ENCODE measurements at regions not wholly inside any gene's neighbourhood (a gene's known extent, or its start where the extent isn't known, plus 50 kb on each side); places are given as distances from the start of the nearest gene placed in this dataset.

DNA sequence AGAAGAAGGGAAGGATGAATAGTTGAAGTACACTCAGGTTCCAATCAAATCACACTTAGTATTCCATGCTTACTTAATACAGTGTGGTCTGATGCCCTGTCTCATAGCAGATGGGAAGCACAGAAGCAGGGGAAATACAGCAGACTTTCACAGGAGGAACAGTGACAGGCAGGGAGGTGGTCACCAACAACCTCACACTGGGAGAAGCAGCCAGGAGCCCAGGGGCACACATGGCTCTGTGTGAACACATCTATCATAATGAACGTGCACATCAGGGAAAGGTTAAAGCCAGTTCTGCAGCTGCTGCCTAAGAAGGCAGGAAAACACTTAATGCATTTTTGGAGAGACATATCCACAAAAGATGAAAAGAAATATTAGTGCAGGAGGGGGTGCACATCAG lies 312.3 kb downstream of the MED10 start:
- DNase-seq (ENCODE audit: low spot score in 2 of 2): no peak
- no peaks in the 10 kb centered on the region for H3K9me3 Mint-ChIP-seq
- ATAC-seq: no peak
- H3K36me3 Mint-ChIP-seq: no peaks in the 10 kb centered on the region
- H3K27ac Mint-ChIP-seq: no peak overlapping the region

DNA sequence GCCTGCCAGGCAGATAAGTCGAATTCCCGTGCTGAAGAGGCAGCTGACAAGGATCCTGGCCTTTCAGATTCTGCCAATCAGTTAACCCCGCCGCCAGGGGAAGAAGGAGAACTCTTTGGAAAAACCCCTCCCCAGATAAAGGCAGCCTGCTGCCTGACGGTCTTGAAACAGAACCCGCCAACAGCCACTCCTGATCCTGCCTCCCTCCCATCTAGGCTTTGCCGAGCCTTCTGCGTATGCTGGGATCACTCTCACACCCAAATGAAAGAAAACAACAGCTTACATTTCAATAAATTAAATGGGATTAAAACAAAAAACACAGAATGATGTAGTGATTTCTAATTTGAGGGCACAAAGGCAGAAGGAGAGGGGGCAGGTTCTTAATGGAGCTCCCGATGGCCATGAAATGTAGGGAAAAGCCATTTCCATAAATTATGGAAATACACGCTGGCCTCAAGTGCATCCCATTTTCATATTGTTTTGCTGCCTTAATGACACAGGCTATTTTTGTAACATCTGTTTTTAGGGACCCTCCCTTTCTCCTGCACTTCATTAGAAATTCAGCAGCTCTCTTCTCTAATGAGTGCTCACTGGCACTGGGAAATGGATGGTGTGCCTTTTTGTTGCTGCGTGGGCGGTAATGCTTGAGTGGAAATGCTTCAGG lies 319.1 kb downstream of the MED10 start:
- Mint-ChIP-seq H3K9me3 (peaks cover 0 to 3% of the 10 kb centered on the region in 2 donors), H3K36me3 (no peaks in the 10 kb centered on the region), H3K27ac (no peak overlapping the region)
- ATAC-seq (no peak), DNase-seq (ENCODE audit: low spot score in 2 of 2) (no peak)

- ATAC-seq (no peak), DNase-seq (ENCODE audit: low spot score in 2 of 2) (no peak)
- Mint-ChIP-seq H3K27ac (no peak overlapping the region), H3K9me3 (peaks cover 0 to 4% of the 10 kb centered on the region in 2 donors), H3K36me3 (no peaks in the 10 kb centered on the region)
Observed at GRCh38 chr5:6058055-6058715, 320.2 kb downstream of the MED10 start.

DNA sequence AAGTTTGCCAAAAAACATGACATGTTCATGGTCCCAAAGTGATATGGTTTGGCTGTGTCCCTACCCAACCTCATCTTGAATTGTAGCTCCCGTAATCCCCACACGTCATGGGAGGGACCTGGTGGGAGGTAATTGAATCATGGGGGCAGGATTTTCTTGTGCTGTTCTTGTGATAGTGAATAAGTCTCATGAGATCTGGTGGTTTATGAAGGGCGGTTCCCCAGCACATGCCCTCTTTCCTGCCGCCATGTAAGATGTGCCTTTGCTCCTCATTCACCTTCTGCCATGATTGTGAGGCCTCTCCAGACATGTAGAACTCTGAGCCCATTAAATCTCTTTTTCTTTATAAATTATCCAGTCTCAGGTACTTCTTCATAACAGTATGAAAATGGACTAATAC lies 322.1 kb downstream of the MED10 start:
- ATAC-seq (no peak), DNase-seq (ENCODE audit: low spot score in 2 of 2) (no peak)
- peaks cover 0 to 4% of the 10 kb centered on the region in 2 donors for H3K9me3 Mint-ChIP-seq
- H3K27ac Mint-ChIP-seq: no peak overlapping the region
- H3K36me3 Mint-ChIP-seq: no peaks in the 10 kb centered on the region

DNA sequence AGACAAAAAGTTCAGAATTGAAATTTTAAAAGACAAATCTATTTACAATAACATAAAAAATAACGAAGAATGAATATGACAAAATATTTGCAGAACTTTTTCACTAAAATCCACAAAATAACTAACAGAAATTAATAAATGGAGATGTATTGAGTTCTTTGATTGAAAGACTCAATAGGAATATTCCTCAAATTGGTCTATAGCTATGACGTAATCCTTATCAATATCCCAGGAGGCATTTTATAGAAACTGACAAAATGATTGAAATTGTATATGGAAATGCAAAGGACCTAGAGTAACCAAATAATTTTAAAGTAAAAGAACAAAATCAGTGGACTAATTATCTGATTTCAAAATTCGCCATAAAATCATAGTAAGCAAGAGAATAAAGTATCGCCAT lies 328.7 kb downstream of the MED10 start:
- ATAC-seq (no peak), DNase-seq (ENCODE audit: low spot score in 2 of 2) (no peak)
- no peak overlapping the region for H3K27ac Mint-ChIP-seq
- H3K9me3 Mint-ChIP-seq: peaks cover 0 to 4% of the 10 kb centered on the region in 2 donors
- no peaks in the 10 kb centered on the region for H3K36me3 Mint-ChIP-seq

GRCh38 chr5:6048746-6049145 lies 329.6 kb downstream of the MED10 start:
- no peak overlapping the region for H3K27ac Mint-ChIP-seq
- no peaks in the 10 kb centered on the region for H3K9me3 Mint-ChIP-seq
- no peak for DNase-seq (ENCODE audit: low spot score in 2 of 2)
- H3K36me3 Mint-ChIP-seq: no peaks in the 10 kb centered on the region
- no peak for ATAC-seq

DNA sequence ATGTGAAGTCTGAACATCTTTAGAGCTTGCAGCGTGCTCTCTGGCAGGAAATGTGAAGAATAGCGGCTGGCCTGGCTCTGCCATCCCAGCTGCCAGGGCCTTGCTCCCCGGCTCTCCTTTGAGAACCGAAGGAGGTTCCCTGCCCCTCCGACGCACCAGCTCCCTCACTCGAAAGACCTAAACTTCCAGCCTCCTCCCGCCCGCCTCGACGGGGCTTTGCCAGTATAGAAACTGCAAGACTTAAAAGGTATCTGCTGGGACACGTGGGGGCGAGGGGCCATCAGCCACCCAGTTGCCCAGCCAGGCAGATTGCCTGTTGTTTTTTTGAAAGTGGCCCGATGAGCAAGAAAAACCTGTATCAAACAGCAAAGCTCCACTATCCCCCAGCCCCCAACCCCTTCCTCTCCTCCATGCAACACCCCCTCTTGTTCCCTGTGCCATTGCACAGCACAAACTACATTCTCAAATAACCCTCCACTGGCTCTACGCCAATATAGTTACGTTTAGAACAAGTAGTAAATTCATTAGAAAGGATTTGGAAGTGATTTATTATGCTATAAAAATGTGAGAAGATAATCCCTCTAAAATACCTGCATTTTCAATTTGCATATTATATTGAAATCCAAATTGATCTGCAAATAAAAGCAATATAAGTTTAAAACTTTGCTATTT lies 331.9 kb downstream of the MED10 start:
- no peaks in the 10 kb centered on the region for H3K9me3 Mint-ChIP-seq
- H3K27ac Mint-ChIP-seq: no peak overlapping the region
- ATAC-seq (no peak), DNase-seq (ENCODE audit: low spot score in 2 of 2) (no peak)
- no peaks in the 10 kb centered on the region for H3K36me3 Mint-ChIP-seq

DNA sequence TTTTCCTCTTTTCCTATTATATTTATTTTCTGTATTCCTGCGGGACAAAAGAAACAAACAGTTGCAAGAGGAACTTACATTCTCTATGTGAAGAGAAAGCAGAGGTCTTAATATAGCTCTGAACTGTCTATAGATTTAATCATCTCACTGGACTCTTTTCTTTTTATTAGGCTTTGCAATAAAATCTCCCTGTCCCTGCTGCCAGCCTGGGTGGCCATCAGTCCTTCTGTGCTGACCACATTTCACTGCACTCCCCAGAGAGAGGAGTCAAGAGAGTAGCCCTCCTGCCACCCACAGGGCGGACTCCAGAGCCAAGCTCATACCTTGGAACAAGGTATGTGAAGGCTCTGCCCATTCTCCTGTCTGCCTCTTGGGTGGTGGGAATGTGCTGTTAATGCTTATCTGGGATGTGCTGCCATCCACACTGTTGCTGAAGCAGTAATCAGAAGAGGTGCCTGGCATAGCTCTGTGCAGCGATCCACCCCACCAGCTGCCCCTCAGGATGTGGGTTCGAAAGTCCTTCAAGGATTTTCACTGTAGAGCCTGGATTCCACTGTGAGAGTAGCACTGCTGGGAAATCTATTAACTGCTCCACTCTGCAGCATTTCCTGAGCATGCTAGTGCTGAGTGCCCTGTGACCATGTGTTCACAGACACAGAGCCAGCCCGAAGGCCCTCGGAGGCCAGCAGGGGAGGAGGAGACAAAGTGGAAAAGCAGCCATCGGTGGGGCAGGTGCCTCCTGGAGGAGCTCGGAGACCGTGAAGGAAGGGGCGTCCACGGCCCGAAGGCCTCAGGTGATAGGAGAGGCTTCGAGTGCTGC lies 334.6 kb downstream of the MED10 start:
- no peak for DNase-seq (ENCODE audit: low spot score in 2 of 2)
- no peaks in the 10 kb centered on the region for H3K36me3 Mint-ChIP-seq
- no peak for ATAC-seq

GRCh38 chr5:6041977-6042550 lies 336.3 kb downstream of the MED10 start:
- Mint-ChIP-seq H3K27ac (no peak overlapping the region), H3K36me3 (no peaks in the 10 kb centered on the region), H3K9me3 (no peaks in the 10 kb centered on the region)
- ATAC-seq (no peak), DNase-seq (ENCODE audit: low spot score in 2 of 2) (no peak)

More for the DNA sequence above, 334.6 kb downstream of the MED10 start:
- Mint-ChIP-seq H3K9me3 (no peaks in the 10 kb centered on the region), H3K27ac (no peak overlapping the region)

GRCh38 chr5:6039111-6039510 lies 339.2 kb downstream of the MED10 start:
- no peak for DNase-seq (ENCODE audit: low spot score in 2 of 2)
- Mint-ChIP-seq H3K36me3 (no peaks in the 10 kb centered on the region), H3K9me3 (no peaks in the 10 kb centered on the region), H3K27ac (no peak overlapping the region)
- ATAC-seq: no peak

DNA sequence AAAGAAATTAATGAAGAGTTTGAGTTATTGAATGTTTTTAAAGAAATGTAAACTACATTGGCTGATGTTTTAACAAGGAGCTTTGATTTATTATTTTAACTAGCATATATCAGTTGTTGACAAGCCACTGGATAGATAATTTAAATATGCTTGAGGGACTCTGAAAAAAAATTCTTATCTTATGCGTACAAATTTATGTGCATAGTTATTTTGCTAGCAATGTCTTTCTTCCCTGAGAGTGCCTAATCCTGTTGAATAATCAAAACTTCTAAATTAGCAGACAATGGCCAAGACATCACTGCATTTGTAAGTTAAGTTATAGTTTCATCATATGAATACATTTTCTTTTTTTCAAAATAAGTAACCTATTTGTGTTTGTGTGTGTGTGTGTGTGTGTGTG lies 342.3 kb downstream of the MED10 start:
- H3K27ac Mint-ChIP-seq: no peak overlapping the region
- ATAC-seq (no peak), DNase-seq (ENCODE audit: low spot score in 2 of 2) (no peak)
- H3K36me3 Mint-ChIP-seq: no peaks in the 10 kb centered on the region
- H3K9me3 Mint-ChIP-seq: peaks cover 0 to 5% of the 10 kb centered on the region in 2 donors

GRCh38 chr5:6029811-6030271 lies 348.5 kb downstream of the MED10 start:
- H3K36me3 Mint-ChIP-seq: no peaks in the 10 kb centered on the region
- ATAC-seq (no peak), DNase-seq (ENCODE audit: low spot score in 2 of 2) (no peak)
- H3K9me3 Mint-ChIP-seq: peaks cover 0 to 5% of the 10 kb centered on the region in 2 donors
- H3K27ac Mint-ChIP-seq: no peak overlapping the region

DNA sequence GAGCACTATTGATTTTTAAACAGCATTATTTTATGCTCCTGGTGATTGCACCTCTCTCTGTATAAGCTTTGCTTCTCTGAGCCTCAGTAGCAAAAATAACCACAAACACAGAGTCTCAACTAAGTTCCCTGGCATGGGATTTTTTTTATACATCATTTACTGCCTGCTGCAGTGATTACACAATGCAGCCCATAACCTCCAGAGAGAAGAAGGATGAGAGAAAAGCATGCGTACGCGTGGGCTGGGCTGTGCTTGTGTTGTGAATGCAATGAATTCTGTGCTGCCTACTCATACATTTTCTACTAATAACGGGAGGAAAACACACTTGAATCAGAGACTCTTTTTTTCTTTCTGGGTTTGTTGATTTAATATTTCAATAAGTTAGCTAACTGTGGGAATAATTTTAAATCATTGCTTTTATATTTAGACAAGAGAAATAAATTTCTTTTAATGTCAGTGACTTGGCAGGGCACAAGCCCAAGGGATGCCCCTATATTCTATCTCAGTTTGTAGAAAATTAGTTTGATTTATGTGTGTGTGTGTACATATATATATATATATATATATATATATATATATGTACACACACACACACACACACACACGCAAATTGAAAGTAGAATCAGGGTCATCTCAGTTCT lies 351.5 kb downstream of the MED10 start:
- ATAC-seq (no peak), DNase-seq (ENCODE audit: low spot score in 2 of 2) (no peak)
- Mint-ChIP-seq H3K27ac (no peak overlapping the region), H3K36me3 (no peaks in the 10 kb centered on the region), H3K9me3 (peaks cover 0 to 5% of the 10 kb centered on the region in 2 donors)

DNA sequence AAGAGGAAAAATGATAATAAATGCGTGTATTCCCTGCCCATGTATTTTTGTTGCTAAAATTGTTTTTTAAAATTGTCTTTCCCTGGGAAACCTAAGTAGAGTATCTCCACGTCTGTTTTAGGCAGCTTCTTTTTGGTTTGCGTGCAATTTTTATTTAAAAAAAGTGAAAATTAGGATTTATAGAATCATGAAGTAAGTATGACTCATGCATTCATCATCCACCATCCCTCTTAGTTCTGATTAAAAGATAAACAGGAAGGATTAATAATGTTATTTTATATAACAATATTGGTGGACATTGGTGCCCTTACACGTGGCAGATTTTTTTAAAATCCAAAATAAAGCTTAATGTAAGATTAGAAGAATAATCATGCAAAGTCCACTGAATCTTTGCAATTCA lies 358.7 kb downstream of the MED10 start:
- H3K27ac Mint-ChIP-seq: no peak overlapping the region
- H3K36me3 Mint-ChIP-seq: no peaks in the 10 kb centered on the region
- ATAC-seq (no peak), DNase-seq (ENCODE audit: low spot score in 2 of 2) (no peak)
- no peaks in the 10 kb centered on the region for H3K9me3 Mint-ChIP-seq

- ATAC-seq (no peak), DNase-seq (ENCODE audit: low spot score in 2 of 2) (no peak)
- no peak overlapping the region for H3K27ac Mint-ChIP-seq
- no peaks in the 10 kb centered on the region for H3K36me3 Mint-ChIP-seq
- peaks cover 0 to 7% of the 10 kb centered on the region in 2 donors for H3K9me3 Mint-ChIP-seq
Observed at GRCh38 chr5:6013506-6013905, 364.8 kb downstream of the MED10 start.

GRCh38 chr5:6011199-6011598 lies 367.1 kb downstream of the MED10 start:
- no peak for ATAC-seq
- Mint-ChIP-seq H3K27ac (no peak overlapping the region), H3K36me3 (no peaks in the 10 kb centered on the region), H3K9me3 (peaks cover 0 to 7% of the 10 kb centered on the region in 2 donors)
- no peak for DNase-seq (ENCODE audit: low spot score in 2 of 2)
